HepG2 (cell line): ENCODE measurements at regions not wholly inside any gene's neighbourhood (a gene's known extent, or its start where the extent isn't known, plus 50 kb on each side); places are given as distances from the start of the nearest gene placed in this dataset.

Source experiments
- ATAC-seq: fragments of 200-7000 bp; cut with Tn5 transposase; 3 replicates; pipeline ENCODE4 v1.9.1; 2020; ENCODE audit warnings: mild to moderate bottlenecking, moderate library complexity
- BruUV-seq: library from RNA; stranded (reverse); fragments of 400-500 nt; replicated peaks from 2 replicates; lab custom pipeline; 2021; lab: Mats Ljungman, UMichigan
- CTCF ChIA-PET: fragments of 300-600 bp; formaldehyde crosslinking; extraction: SDS; loops from one replicate; lab custom pipeline; 2021; ENCODE audit warnings: low total read pairs, inconsistent platforms, low intra/inter-chr PET ratio; lab: Yijun Ruan, JAX
- POLR2A ChIA-PET: fragments of 350-600 bp; sonication (Branson Sonifier 250); formaldehyde crosslinking; loops from one replicate; lab custom pipeline; 2020; ENCODE audit warnings: antibody characterized with exemption, inconsistent platforms; lab: Yijun Ruan, JAX
- DNase-seq: peaks from one replicate; pipeline ENCODE4 v3.0.0-alpha.2; 2015; ENCODE audit warnings: low spot score
- FAIRE-seq: peaks from 3 replicates; lab custom pipeline; 2011; peaks lifted over from hg19 to GRCh38; lab: Jason Lieb, UNC
- H2AFZ ChIP-seq: one replicate; pipeline ENCODE4 v1.6.1; 2011; ENCODE audit warnings: low read length, inconsistent platforms
- H3K27ac ChIP-seq: fragments of 300-600 bp; 3 replicates; pipeline ENCODE4 v1.8.0; 2011; ENCODE audit warnings: mixed run types, mild to moderate bottlenecking, mixed read lengths, low read length, inconsistent platforms; ENCODE audit not compliant: insufficient read depth; ENCODE audit errors: extremely low read length
- H3K27me3 ChIP-seq, 2 experiments: fragments of 200-600 bp in 1 of 2; 2 replicates in 1 of 2; 3 replicates in 1 of 2; pipeline versions ENCODE4 v1.6.0 to v1.8.0; 2011; ENCODE audit warnings: low read length in 2 of 2, mild to moderate bottlenecking in 2 of 2, moderate library complexity in 2 of 2, inconsistent platforms in 1 of 2; ENCODE audit not compliant: insufficient read depth in 2 of 2, control insufficient read depth in 1 of 2
- H3K36me3 ChIP-seq, 2 experiments: fragments of 200-600 bp in 1 of 2; replicated peaks in 1 of 2; 2 replicates in 1 of 2; 3 replicates in 1 of 2; pipeline versions ENCODE4 v1.5.1 to v1.8.0; 2011; ENCODE audit warnings: low read length in 2 of 2, inconsistent platforms in 1 of 2; ENCODE audit not compliant: insufficient read depth in 2 of 2, control insufficient read depth in 1 of 2
- H3K4me1 ChIP-seq: 2 replicates; pipeline ENCODE4 v1.5.1; 2012; ENCODE audit warnings: low read length, inconsistent platforms; ENCODE audit not compliant: insufficient read depth
- H3K4me2 ChIP-seq: 2 replicates; pipeline ENCODE4 v1.6.0; 2011; ENCODE audit warnings: low read depth, low read length, inconsistent platforms
- H3K4me3 ChIP-seq, 3 experiments: fragments of 200-600 bp in 1 of 3; sonication (generic), shearing (Covaris generic) in 1 of 3; replicated peaks in 1 of 3; 2 replicates each; pipeline ENCODE4 v1.5.1; 2011 to 2016; ENCODE audit warnings: low read length in 3 of 3, inconsistent platforms in 2 of 3, low read depth in 2 of 3, mild to moderate bottlenecking in 2 of 3, control low read depth in 1 of 3, mixed read lengths in 1 of 3; ENCODE audit not compliant: insufficient read depth in 1 of 3
- H3K79me2 ChIP-seq: one replicate; pipeline ENCODE4 v1.6.1; 2011; ENCODE audit warnings: low read length, inconsistent platforms; ENCODE audit not compliant: insufficient read depth
- H3K9ac ChIP-seq: 2 replicates; pipeline ENCODE4 v1.6.0; 2011; ENCODE audit warnings: mild to moderate bottlenecking, low read depth, low read length, inconsistent platforms; ENCODE audit not compliant: insufficient read depth
- H3K9me3 ChIP-seq: 2 replicates; pipeline ENCODE4 v1.5.1; 2012; ENCODE audit warnings: mild to moderate bottlenecking, low read length
- H4K20me1 ChIP-seq: 2 replicates; pipeline ENCODE4 v1.6.0; 2011; ENCODE audit warnings: inconsistent platforms, mild to moderate bottlenecking, low read length, moderate library complexity; ENCODE audit not compliant: insufficient read depth
- ATF7-NPFF ChIP-seq: sonication (generic); formaldehyde crosslinking; IDR thresholded peaks from 2 replicates; pipeline ENCODE4 v1.8.1; 2023; ENCODE audit warnings: mild to moderate bottlenecking, low read depth, missing genetic modification reagents, moderate library complexity
- BRD4 ChIP-seq: sonication (generic); formaldehyde crosslinking; IDR thresholded peaks from 2 replicates; pipeline ENCODE4 v1.4.0; 2020; ENCODE audit warnings: missing genetic modification reagents
- HNRNPH1 ChIP-seq: fragments of 200-400 bp; formaldehyde crosslinking; optimal IDR thresholded peaks from 2 replicates; pipeline ENCODE3; 2017; ENCODE audit warnings: mild to moderate bottlenecking, low read depth, low read length
- MLXIP ChIP-seq: sonication (generic); formaldehyde crosslinking; IDR thresholded peaks from 2 replicates; pipeline ENCODE4 v1.9.0; 2021; ENCODE audit warnings: missing genetic modification reagents, borderline replicate concordance
- POLR2AphosphoS5 ChIP-seq: IDR thresholded peaks from 2 replicates; pipeline ENCODE4 v1.6.1; 2012; ENCODE audit warnings: low read depth, low read length
- RORA ChIP-seq: sonication (generic); formaldehyde crosslinking; IDR thresholded peaks from 2 replicates; pipeline ENCODE4 v1.5.0; 2020; ENCODE audit warnings: mild to moderate bottlenecking, missing genetic modification reagents, moderate library complexity
- SALL1 ChIP-seq: sonication (generic); formaldehyde crosslinking; IDR thresholded peaks from 2 replicates; pipeline ENCODE4 v1.8.0; 2022; ENCODE audit warnings: mild to moderate bottlenecking, missing genetic modification reagents
- SP4 ChIP-seq: sonication (generic); formaldehyde crosslinking; IDR thresholded peaks from 2 replicates; pipeline ENCODE4 v1.8.1; 2023; ENCODE audit warnings: mild to moderate bottlenecking, missing genetic modification reagents
- TBX2 ChIP-seq: sonication (generic); formaldehyde crosslinking; IDR thresholded peaks from 2 replicates; pipeline ENCODE4 v1.5.0; 2020; ENCODE audit warnings: missing genetic modification reagents, mild to moderate bottlenecking, borderline replicate concordance
- TIGD3 ChIP-seq: sonication (generic); formaldehyde crosslinking; IDR thresholded peaks from 2 replicates; pipeline ENCODE4 v1.5.1; 2020; ENCODE audit warnings: mild to moderate bottlenecking, missing genetic modification reagents, borderline replicate concordance
- TP53 ChIP-seq: sonication (generic); formaldehyde crosslinking; conservative IDR thresholded peaks from 2 replicates; pipeline ENCODE4 v1.4.0; 2020; ENCODE audit warnings: missing genetic modification reagents
- U2AF2 ChIP-seq: fragments of 200-400 bp; formaldehyde crosslinking; IDR thresholded peaks from 2 replicates; pipeline ENCODE4 v1.6.1; 2017; ENCODE audit warnings: low read depth, mild to moderate bottlenecking, low read length
- ZFP1 ChIP-seq: IDR thresholded peaks from 2 replicates; pipeline ENCODE4 v1.6.1; 2016
- ZNF101 ChIP-seq: sonication (generic); formaldehyde crosslinking; IDR thresholded peaks from 2 replicates; pipeline ENCODE4 v1.4.0; 2020; ENCODE audit warnings: mild to moderate bottlenecking, low read depth, missing genetic modification reagents, borderline replicate concordance
- ZNF256 ChIP-seq: sonication (generic); formaldehyde crosslinking; conservative IDR thresholded peaks from 2 replicates; pipeline ENCODE4 v1.4.0; 2020; ENCODE audit warnings: missing genetic modification reagents
- ZNF274 ChIP-seq: sonication (generic); formaldehyde crosslinking; IDR thresholded peaks from 2 replicates; pipeline ENCODE4 v1.5.1; 2020; ENCODE audit warnings: mild to moderate bottlenecking, missing genetic modification reagents
- ZNF781 ChIP-seq: sonication (generic); formaldehyde crosslinking; IDR thresholded peaks from 2 replicates; pipeline ENCODE4 v1.5.1; 2020; ENCODE audit warnings: borderline replicate concordance, mild to moderate bottlenecking, missing genetic modification reagents; ENCODE audit errors: not compliant biosample characterization
- ZNF878 ChIP-seq: sonication (generic); formaldehyde crosslinking; IDR thresholded peaks from 2 replicates; pipeline ENCODE4 v1.8.1; 2023; ENCODE audit warnings: mild to moderate bottlenecking, missing genetic modification reagents, moderate library complexity
- WGBS: methylation state at CpG from one replicate; pipeline ENCODE4 v1.1.6; 2017; ENCODE audit warnings: low lambda C conversion rate; 5-methylcytosine and 5-hydroxymethylcytosine counted together
- in situ Hi-C: cut with HindIII; loops from 2 replicates; pipeline ENCODE4 v1.10.0; 2017; ENCODE audit warnings: low pct_unique_long_range_greater_than_20kb; ENCODE audit not compliant: extremely low pct_ligation_motif_present
- intact Hi-C: fragments of 100-400 bp; cut with micrococcal nuclease; formaldehyde crosslinking; loops from one replicate; pipeline ENCODE4 v1.10.0; 2022; ENCODE audit not compliant: unreplicated experiment

- Histone ChIP-seq H4K20me1 (no peaks in the 10 kb centered on the region), H3K4me3 (no peak overlapping the region), H3K27me3 (no peaks in the 10 kb centered on the region), H3K27ac (no peak overlapping the region)
- POLR2A ChIA-PET: no interaction called here
- no TSS peak for BruUV-seq
- no peak for DNase-seq
- CTCF ChIA-PET: no interaction called here
- no peak for TF ChIP-seq ZNF274
- no peak for TF ChIP-seq BRD4 (CRISPR knock-in tag)
- TF ChIP-seq ZNF256: no peak
- TF ChIP-seq POLR2AphosphoS5: no peak
- TF ChIP-seq, all 625 proteins: peak for 0
- H3K4me1 ChIP-seq: no peaks in the 10 kb centered on the region
- no peak overlapping the region for H3K4me2 ChIP-seq
- H3K36me3 ChIP-seq: no peaks in the 10 kb centered on the region
- H3K79me2 ChIP-seq: no peaks in the 10 kb centered on the region
- in situ Hi-C loops: no loop called here
- peaks cover 98% of the 10 kb centered on the region for H3K9me3 ChIP-seq
- no peak for ATAC-seq
- no peak overlapping the region for H2AFZ ChIP-seq
- no peak overlapping the region for H3K9ac ChIP-seq
- intact Hi-C loops: no loop called here
- FAIRE-seq: no peak
Measured at GRCh38 chr21:19700476-19700875, 1296.9 kb upstream of the TMPRSS15 start.

GRCh38 chr21:19702726-19703125 lies 1295.5 kb upstream of the NCAM2 start:
- FAIRE-seq (no peak), DNase-seq (no peak), ATAC-seq (no peak)
- in situ Hi-C loops: no loop called here
- no TSS peak for BruUV-seq
- ChIA-PET POLR2A (no interaction called here), CTCF (no interaction called here)
- H3K36me3 ChIP-seq: no peaks in the 10 kb centered on the region
- H2AFZ ChIP-seq: no peak overlapping the region
- no peaks in the 10 kb centered on the region for H3K4me1 ChIP-seq
- no peak overlapping the region for H3K4me3 ChIP-seq
- H3K27me3 ChIP-seq: no peaks in the 10 kb centered on the region
- H3K4me2 ChIP-seq: no peak overlapping the region
- 0% methylated on average over 1 of the region's 1 CpG for WGBS
- H3K9ac ChIP-seq: no peak overlapping the region
- H3K9me3 ChIP-seq: peaks cover 98% of the 10 kb centered on the region
- H3K27ac ChIP-seq: no peak overlapping the region
- H3K79me2 ChIP-seq: no peaks in the 10 kb centered on the region
- no peaks in the 10 kb centered on the region for H4K20me1 ChIP-seq
- intact Hi-C loops: no loop called here
- TF ChIP-seq U2AF2: no peak
- TF ChIP-seq TBX2 (CRISPR knock-in tag): no peak
- TF ChIP-seq MLXIP (CRISPR knock-in tag): no peak
- TF ChIP-seq ZFP1: no peak
- no peak for TF ChIP-seq SP4
- TF ChIP-seq ZNF101 (CRISPR knock-in tag): no peak
- no peak for TF ChIP-seq SALL1
- no peak for TF ChIP-seq ZNF878 (CRISPR knock-in tag)
- no peak for TF ChIP-seq RORA (CRISPR knock-in tag)
- no peak for TF ChIP-seq TIGD3 (CRISPR knock-in tag)
- TF ChIP-seq TP53 (CRISPR knock-in tag): no peak
- no peak for TF ChIP-seq HNRNPH1
- no peak for TF ChIP-seq ZNF781 (CRISPR knock-in tag)
- no peak for TF ChIP-seq ATF7-NPFF (CRISPR knock-in tag)
